H9 (cell line): ENCODE measurements at regions not wholly inside any gene's neighbourhood (a gene's known extent, or its start where the extent isn't known, plus 50 kb on each side); places are given as distances from the start of the nearest gene placed in this dataset.

Source experiments
- DNase-seq: peaks from one replicate; pipeline ENCODE4 v3.0.0-alpha.2; 2017
- H2AFZ ChIP-seq: one replicate; pipeline ENCODE4 v1.6.1; 2013; ENCODE audit warnings: mild to moderate bottlenecking, low read length, control low read depth, moderate library complexity
- H2AK5ac ChIP-seq: 2 replicates; pipeline ENCODE4 v1.6.1; 2013; ENCODE audit warnings: low read length, control low read depth, mixed read lengths; ENCODE audit not compliant: insufficient read length
- H2BK120ac ChIP-seq: one replicate; pipeline ENCODE4 v1.6.1; 2013; ENCODE audit warnings: low read depth, mild to moderate bottlenecking, low read length, control low read depth, inconsistent platforms; ENCODE audit not compliant: poor library complexity, severe bottlenecking
- H2BK12ac ChIP-seq: 2 replicates; pipeline ENCODE4 v1.6.1; 2013; ENCODE audit warnings: low read length, control low read depth, mixed read lengths, low read depth; ENCODE audit not compliant: insufficient read length
- H2BK15ac ChIP-seq: 2 replicates; pipeline ENCODE4 v1.6.1; 2013; ENCODE audit warnings: low read depth, low read length, control low read depth
- H2BK20ac ChIP-seq: one replicate; pipeline ENCODE4 v1.6.1; 2013; ENCODE audit warnings: low read depth, mild to moderate bottlenecking, low read length, control low read depth, inconsistent platforms; ENCODE audit not compliant: poor library complexity, severe bottlenecking
- H2BK5ac ChIP-seq: 2 replicates; pipeline ENCODE4 v1.6.1; 2013; ENCODE audit warnings: low read length, control low read depth, mixed read lengths; ENCODE audit not compliant: insufficient read length
- H3K14ac ChIP-seq: 2 replicates; pipeline ENCODE4 v1.6.1; 2013; ENCODE audit warnings: low read length, control low read depth; ENCODE audit not compliant: insufficient read depth
- H3K18ac ChIP-seq: 2 replicates; pipeline ENCODE4 v1.6.1; 2013; ENCODE audit warnings: low read depth, mild to moderate bottlenecking, mixed read lengths, low read length, control low read depth; ENCODE audit not compliant: insufficient read length
- H3K23ac ChIP-seq: 2 replicates; pipeline ENCODE4 v1.6.1; 2013; ENCODE audit warnings: low read length, control low read depth, mixed read lengths, low read depth; ENCODE audit not compliant: insufficient read length
- H3K23me2 ChIP-seq: 2 replicates; pipeline ENCODE4 v1.6.1; 2013; ENCODE audit warnings: low read depth, mild to moderate bottlenecking, mixed read lengths, low read length, control low read depth; ENCODE audit not compliant: insufficient read length, poor library complexity, severe bottlenecking
- H3K27ac ChIP-seq: 2 replicates; pipeline ENCODE4 v1.5.1; 2013; ENCODE audit warnings: low read length, control low read depth, mixed read lengths, low read depth; ENCODE audit not compliant: insufficient read length
- H3K27me3 ChIP-seq: 2 replicates; pipeline ENCODE4 v1.6.1; 2013; ENCODE audit warnings: low read length, control low read depth, inconsistent platforms; ENCODE audit not compliant: insufficient read depth
- H3K4ac ChIP-seq: 2 replicates; pipeline ENCODE4 v1.6.1; 2013; ENCODE audit warnings: low read depth, mild to moderate bottlenecking, control low read depth, inconsistent platforms, low read length, moderate library complexity
- H3K4me1 ChIP-seq: 2 replicates; pipeline ENCODE4 v1.6.1; 2013; ENCODE audit warnings: low read length, control low read depth, inconsistent platforms; ENCODE audit not compliant: insufficient read depth
- H3K4me2 ChIP-seq: 2 replicates; pipeline ENCODE4 v1.6.1; 2013; ENCODE audit warnings: low read length, control low read depth, mixed read lengths; ENCODE audit not compliant: insufficient read length, insufficient read depth
- H3K56ac ChIP-seq: 2 replicates; pipeline ENCODE4 v1.6.1; 2013; ENCODE audit warnings: low read depth, mild to moderate bottlenecking, mixed read lengths, low read length, control low read depth; ENCODE audit not compliant: insufficient read length
- H3K79me1 ChIP-seq: 2 replicates; pipeline ENCODE4 v1.6.1; 2013; ENCODE audit warnings: low read depth, mild to moderate bottlenecking, moderate library complexity, low read length, control low read depth, inconsistent platforms; ENCODE audit not compliant: insufficient read depth, poor library complexity, severe bottlenecking
- H3K79me2 ChIP-seq: 2 replicates; pipeline ENCODE4 v1.6.1; 2013; ENCODE audit warnings: low read length, control low read depth, inconsistent platforms; ENCODE audit not compliant: insufficient read depth
- H3K9ac ChIP-seq: 2 replicates; pipeline ENCODE4 v1.6.1; 2013; ENCODE audit warnings: low read length, control low read depth, mixed read lengths; ENCODE audit not compliant: insufficient read length; ENCODE audit errors: extremely low read depth
- H3K9me3 ChIP-seq: one replicate; pipeline ENCODE4 v1.6.1; 2013; ENCODE audit warnings: low read depth, low read length, inconsistent platforms; ENCODE audit not compliant: control insufficient read depth
- H3T11ph ChIP-seq: one replicate; pipeline ENCODE4 v1.6.1; 2013; ENCODE audit warnings: mild to moderate bottlenecking, low read length, control low read depth, inconsistent platforms
- H4K20me1 ChIP-seq: one replicate; pipeline ENCODE4 v1.6.1; 2013; ENCODE audit not compliant: control insufficient read depth, insufficient read length, insufficient read depth
- H4K5ac ChIP-seq: 2 replicates; pipeline ENCODE4 v1.6.1; 2013; ENCODE audit warnings: low read depth, mild to moderate bottlenecking, mixed read lengths, low read length, control low read depth; ENCODE audit not compliant: insufficient read length
- H4K8ac ChIP-seq: replicated peaks from 2 replicates; pipeline ENCODE4 v1.6.1; 2013; ENCODE audit warnings: low read length, control low read depth, mixed read lengths, low read depth; ENCODE audit not compliant: insufficient read length
- H4K91ac ChIP-seq: 2 replicates; pipeline ENCODE4 v1.6.1; 2013; ENCODE audit warnings: low read depth, mild to moderate bottlenecking, moderate library complexity, mixed read lengths, low read length, control low read depth; ENCODE audit not compliant: insufficient read length
- H3K27ac Mint-ChIP-seq, 3 experiments: 2 replicates in 2 of 3; 3 replicates in 1 of 3; pipeline ENCODE4 v1.8.0; 2020 to 2021; ENCODE audit warnings: mixed read lengths in 3 of 3, mild to moderate bottlenecking in 1 of 3, moderate library complexity in 1 of 3
- H3K27me3 Mint-ChIP-seq: 2 replicates; pipeline ENCODE4 v1.8.0; 2021; ENCODE audit warnings: low read depth, mild to moderate bottlenecking, moderate library complexity, mixed read lengths
- H3K36me3 Mint-ChIP-seq, 3 experiments: 2 replicates in 2 of 3; 3 replicates in 1 of 3; pipeline ENCODE4 v1.8.0; 2020 to 2021; ENCODE audit warnings: low read depth in 3 of 3, mixed read lengths in 3 of 3; ENCODE audit not compliant: insufficient read depth in 1 of 3
- H3K4me1 Mint-ChIP-seq, 2 experiments: 2 replicates each; pipeline ENCODE4 v1.8.0; 2020; ENCODE audit warnings: mixed read lengths in 2 of 2
- H3K4me3 Mint-ChIP-seq, 2 experiments: 2 replicates in 1 of 2; 3 replicates in 1 of 2; pipeline ENCODE4 v1.8.0; 2020 to 2021; ENCODE audit warnings: mild to moderate bottlenecking in 2 of 2, mixed read lengths in 2 of 2, moderate library complexity in 1 of 2
- H3K9me3 Mint-ChIP-seq, 2 experiments: 2 replicates in 1 of 2; 3 replicates in 1 of 2; pipeline ENCODE4 v1.8.0; 2020; ENCODE audit warnings: mild to moderate bottlenecking in 2 of 2, mixed read lengths in 2 of 2, moderate library complexity in 1 of 2
- WGBS: extraction: QIAGEN DNeasy Blood & Tissue Kit; methylation state at CpG from one replicate; pipeline ENCODE4 v1.1.7; 2013; ENCODE audit warnings: missing lambda C conversion rate, low lambda C conversion rate, mixed read lengths; ENCODE audit not compliant: insufficient read length; ENCODE audit errors: extremely low coverage; 5-methylcytosine and 5-hydroxymethylcytosine counted together
- TF ChIP-seq, protein P1 (sequence below): fragments of 200-600 bp; sonication (generic); conservative IDR thresholded peaks from 3 replicates; pipeline ENCODE4 v1.8.0; 2021; ENCODE audit warnings: antibody characterized with exemption, mild to moderate bottlenecking

DNA sequence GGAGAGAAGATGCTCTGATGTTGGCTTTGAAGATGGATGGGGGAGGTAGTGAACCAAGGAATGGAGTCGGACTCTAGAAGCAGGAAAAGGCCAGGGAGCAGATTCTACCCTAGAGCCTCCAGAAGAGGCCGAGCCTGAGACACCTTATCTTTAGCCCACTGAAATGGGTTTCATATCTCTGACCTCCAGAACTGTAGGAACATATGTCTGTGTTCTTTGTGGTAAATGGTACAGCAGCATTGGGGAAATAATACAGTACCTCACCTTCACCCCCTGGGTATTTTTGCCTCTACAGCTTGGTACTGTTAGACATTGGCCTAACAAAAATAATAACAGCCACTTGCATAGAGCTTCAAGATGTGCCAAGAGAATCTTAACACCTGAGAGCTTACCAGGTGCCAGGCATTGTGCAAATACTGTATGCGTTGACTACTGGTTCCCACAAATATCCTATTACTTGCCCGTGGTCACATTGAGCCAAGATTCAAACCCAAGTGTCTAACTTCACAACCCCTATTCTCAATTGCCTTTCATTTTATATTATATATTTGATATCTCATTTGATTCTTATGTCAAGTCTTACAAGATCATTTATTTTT is 57.0 kb upstream of the PGM2 start:
- no peaks in the 10 kb centered on the region; the same call in 1 of the 2 replicates for H3K4me1 ChIP-seq

More for the DNA sequence above, 57.0 kb upstream of the PGM2 start:
- Histone ChIP-seq H3K9ac (no peak overlapping the region), H3K4me2 (no peak overlapping the region), H3K4ac (no peak overlapping the region), H2BK20ac (no peak overlapping the region), H3K23ac (no peak overlapping the region), H3K79me2 (no peaks in the 10 kb centered on the region), H2BK5ac (no peak overlapping the region), H4K8ac (no peak overlapping the region), H3K9me3 (no peaks in the 10 kb centered on the region), H3K23me2 (no peaks in the 10 kb centered on the region), H3K14ac (no peak overlapping the region), H3T11ph (no peak overlapping the region), H3K79me1 (no peaks in the 10 kb centered on the region), H2AK5ac (no peak overlapping the region), H3K56ac (no peak overlapping the region), H4K91ac (no peak overlapping the region), H2AFZ (no peak overlapping the region), H4K5ac (no peak overlapping the region), H3K27me3 (no peaks in the 10 kb centered on the region), H3K18ac (no peak overlapping the region), H2BK15ac (no peak overlapping the region), H4K20me1 (no peaks in the 10 kb centered on the region), H3K27ac (no peak overlapping the region), H2BK120ac (no peak overlapping the region), H2BK12ac (no peak overlapping the region)
- Mint-ChIP-seq H3K9me3 (no peaks in the 10 kb centered on the region), H3K4me3 (no peak overlapping the region), H3K36me3 (no peaks in the 10 kb centered on the region; a peak in 1 of 7 replicates), H3K4me1 (peaks cover 2 to 12% of the 10 kb centered on the region in 2 experiments; a peak in 2 of 4 replicates), H3K27ac (no peak overlapping the region), H3K27me3 (peaks cover 3% of the 10 kb centered on the region)
- WGBS: no CpG with 5 or more reads among the region's 4 CpGs
- TF ChIP-seq, protein P1, sequence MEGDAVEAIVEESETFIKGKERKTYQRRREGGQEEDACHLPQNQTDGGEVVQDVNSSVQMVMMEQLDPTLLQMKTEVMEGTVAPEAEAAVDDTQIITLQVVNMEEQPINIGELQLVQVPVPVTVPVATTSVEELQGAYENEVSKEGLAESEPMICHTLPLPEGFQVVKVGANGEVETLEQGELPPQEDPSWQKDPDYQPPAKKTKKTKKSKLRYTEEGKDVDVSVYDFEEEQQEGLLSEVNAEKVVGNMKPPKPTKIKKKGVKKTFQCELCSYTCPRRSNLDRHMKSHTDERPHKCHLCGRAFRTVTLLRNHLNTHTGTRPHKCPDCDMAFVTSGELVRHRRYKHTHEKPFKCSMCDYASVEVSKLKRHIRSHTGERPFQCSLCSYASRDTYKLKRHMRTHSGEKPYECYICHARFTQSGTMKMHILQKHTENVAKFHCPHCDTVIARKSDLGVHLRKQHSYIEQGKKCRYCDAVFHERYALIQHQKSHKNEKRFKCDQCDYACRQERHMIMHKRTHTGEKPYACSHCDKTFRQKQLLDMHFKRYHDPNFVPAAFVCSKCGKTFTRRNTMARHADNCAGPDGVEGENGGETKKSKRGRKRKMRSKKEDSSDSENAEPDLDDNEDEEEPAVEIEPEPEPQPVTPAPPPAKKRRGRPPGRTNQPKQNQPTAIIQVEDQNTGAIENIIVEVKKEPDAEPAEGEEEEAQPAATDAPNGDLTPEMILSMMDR: no peak
- DNase-seq: no peak
